AG08395 (cell line): ENCODE measurements at regions not wholly inside any gene's neighbourhood (a gene's known extent, or its start where the extent isn't known, plus 50 kb on each side); places are given as distances from the start of the nearest gene placed in this dataset.
A peak's percentile ranks its signal among the peaks of the same experiment; 100 is the strongest.
"Not testable (repeated sequence)": the region's sequence is repeated elsewhere in the genome, so short reads cannot be mapped to it uniquely, and the experiment has no call there.

Source experiments
- DNase-seq: peaks from one replicate; pipeline ENCODE4 v3.0.0; 2012; ENCODE audit warnings: mixed read lengths, low spot score

GRCh38 chr1:60888126-60888525, 194.2 kb upstream of the NFIA start:
- DNase-seq = no peak

- no peak for DNase-seq
These were observed 195.5 kb upstream of the NFIA start for GRCh38 chr1:60886793-60887331.

- no peak for DNase-seq
These were observed 196.3 kb upstream of the NFIA start for GRCh38 chr1:60886090-60886489.

- DNase-seq = no peak
These were observed 202.2 kb upstream of the NFIA start for GRCh38 chr1:60880202-60880601.

- DNase-seq = no peak
These were observed 204.0 kb upstream of the NFIA start for GRCh38 chr1:60878323-60878722.

- DNase-seq = no peak
These were observed 205.0 kb upstream of the NFIA start for GRCh38 chr1:60877376-60877775.

GRCh38 chr1:60876952-60877351, 205.4 kb upstream of the NFIA start:
- no peak for DNase-seq

- DNase-seq = no peak
These were observed 207.2 kb upstream of the NFIA start for GRCh38 chr1:60875138-60875537.

- peak; percentile 69 for DNase-seq
These were observed 207.6 kb upstream of the NFIA start for GRCh38 chr1:60874718-60875117.

- not testable (repeated sequence) for DNase-seq
These were observed 209.0 kb upstream of the NFIA start for GRCh38 chr1:60873396-60873795.

- no peak for DNase-seq
These were observed 209.8 kb upstream of the NFIA start for GRCh38 chr1:60872426-60873054.

GRCh38 chr1:60870269-60870865, 212.0 kb upstream of the NFIA start:
- DNase-seq = no peak

- DNase-seq = no peak
These were observed 213.3 kb upstream of the NFIA start for GRCh38 chr1:60868901-60869663.

- DNase-seq = no peak
These were observed 214.6 kb upstream of the NFIA start for GRCh38 chr1:60867782-60868181.

GRCh38 chr1:60866917-60867531, 215.3 kb upstream of the NFIA start:
- DNase-seq = no peak

- no peak for DNase-seq
These were observed 216.0 kb upstream of the NFIA start for GRCh38 chr1:60866226-60866900.

- DNase-seq = no peak
These were observed 217.2 kb upstream of the NFIA start for GRCh38 chr1:60865166-60865565.

- no peak for DNase-seq
These were observed 217.6 kb upstream of the NFIA start for GRCh38 chr1:60864722-60865121.

GRCh38 chr1:60863131-60863530, 219.2 kb upstream of the NFIA start:
- DNase-seq = no peak

GRCh38 chr1:60861961-60862567, 220.3 kb upstream of the NFIA start:
- no peak for DNase-seq

GRCh38 chr1:60859111-60859510, 223.2 kb upstream of the NFIA start:
- no peak for DNase-seq

GRCh38 chr1:60857851-60858250, 224.5 kb upstream of the NFIA start:
- DNase-seq = no peak
